Hematopoietic multipotent progenitor cell treated with erythropoietin and hydrocortisone succinate and interleukin-3 and kit ligand, for 8 days (in vitro differentiated cells): ENCODE measurements at regions not wholly inside any gene's neighbourhood (a gene's known extent, or its start where the extent isn't known, plus 50 kb on each side); places are given as distances from the start of the nearest gene placed in this dataset.

Experiments
- DNase-seq: peaks from one replicate; pipeline ENCODE4 v3.0.0-alpha.2; 2015

DNA sequence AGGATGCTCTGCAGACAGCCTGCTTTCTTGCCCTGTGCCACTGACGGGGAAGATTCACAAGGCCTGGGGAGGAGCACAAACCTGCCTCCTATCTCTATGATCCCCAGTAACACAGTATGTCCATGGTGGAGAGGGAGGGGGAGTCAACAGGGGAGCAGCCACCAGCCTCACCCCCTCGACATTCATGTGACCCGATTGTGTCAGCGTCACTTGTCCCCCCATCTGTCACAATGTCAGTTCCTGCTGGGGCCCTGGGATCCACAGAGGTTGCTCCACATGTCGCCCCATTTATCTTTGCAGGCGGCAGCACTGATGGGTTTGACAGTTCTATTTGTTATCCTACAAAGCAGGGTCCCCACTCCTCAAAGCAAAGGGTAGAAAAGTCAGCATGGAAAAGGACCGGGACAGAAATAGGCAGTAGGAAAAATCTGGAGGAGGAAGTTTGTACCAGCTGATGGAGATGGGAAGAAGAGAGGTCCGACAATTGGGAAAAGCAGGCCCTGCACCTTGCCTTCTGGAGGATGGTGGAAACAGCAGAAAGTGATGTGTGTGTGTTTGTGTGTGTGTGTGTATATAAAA lies 130.9 kb downstream of the SEC16B start:
- DNase-seq, result no peak

DNA sequence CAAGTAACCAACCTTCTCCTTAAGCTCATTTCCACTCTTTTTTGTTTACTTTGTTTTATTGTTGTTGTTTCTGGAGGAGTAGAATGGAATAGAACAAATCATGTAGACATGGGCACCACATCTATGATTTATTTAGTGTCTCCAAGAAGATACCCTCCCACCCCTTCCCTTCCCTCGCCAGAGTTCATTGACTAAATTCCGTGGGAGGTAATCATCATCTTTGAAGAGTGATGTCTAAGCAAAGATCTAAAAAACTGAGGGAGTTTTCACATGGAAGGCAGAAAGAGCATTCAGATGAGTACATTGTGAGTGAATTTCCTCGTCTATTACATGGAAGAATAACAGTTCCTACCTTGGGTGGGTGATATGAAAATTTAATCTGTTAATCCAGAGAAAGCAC lies 136.2 kb downstream of the SEC16B start:
- no peak for DNase-seq

DNA sequence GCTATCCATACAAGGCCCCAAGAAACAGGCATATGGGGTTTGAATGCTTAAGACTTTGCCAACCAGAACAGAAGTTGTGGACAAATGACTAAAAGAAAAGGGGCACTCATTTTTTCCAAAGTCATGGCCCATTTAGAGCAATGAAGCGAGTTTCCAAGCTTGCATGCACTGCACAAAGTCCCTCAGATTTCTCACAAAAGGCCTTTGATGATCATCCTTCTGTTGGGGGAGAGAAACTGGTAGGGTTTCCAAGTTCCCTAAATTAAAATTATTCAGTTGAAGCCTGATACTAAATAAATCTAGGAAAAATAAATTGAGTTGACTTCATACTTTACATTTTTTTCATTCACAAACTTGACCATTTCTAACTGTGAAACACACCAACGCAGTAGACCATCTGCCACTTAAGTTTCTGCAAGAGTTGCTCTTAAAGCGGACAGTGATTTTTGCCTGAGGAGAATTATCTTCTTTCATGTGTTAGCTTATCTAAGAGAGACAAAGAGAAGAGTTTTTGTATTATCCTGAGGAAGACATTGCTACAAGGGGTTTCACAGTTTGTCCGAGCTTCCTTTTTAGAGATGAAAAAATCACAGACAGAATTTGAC lies 139.2 kb downstream of the SEC16B start:
- DNase-seq, result no peak

DNA sequence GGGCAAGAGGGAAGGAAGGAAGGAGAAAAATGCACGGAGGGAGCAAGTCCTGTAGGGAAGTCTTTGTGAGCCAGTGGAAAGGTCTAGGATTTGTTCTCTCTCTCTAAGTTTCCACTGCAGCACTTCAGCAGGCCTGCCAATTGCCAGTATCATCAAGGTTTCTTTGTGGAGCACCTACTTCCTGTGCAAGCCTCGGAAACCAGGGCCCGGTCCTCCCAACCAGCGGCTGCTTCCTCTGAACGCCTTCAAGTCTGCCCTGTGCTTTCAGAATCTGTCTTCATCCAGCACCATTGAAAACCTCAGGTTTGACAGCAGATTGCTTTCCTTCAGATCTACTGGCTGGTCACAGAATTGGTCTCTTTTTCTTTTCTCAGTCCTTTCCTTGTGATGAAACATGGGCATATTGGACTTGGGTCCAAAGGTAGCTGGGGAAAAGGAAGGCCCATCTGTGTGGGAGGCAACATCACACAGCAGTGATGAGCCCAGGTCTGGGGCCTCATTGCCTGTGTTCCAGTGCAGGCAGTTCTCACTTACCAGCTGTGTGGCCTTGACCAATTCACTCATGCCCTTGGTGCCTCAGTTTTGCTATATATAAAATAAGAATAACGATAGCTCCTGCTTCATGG lies 144.5 kb downstream of the SEC16B start:
- DNase-seq, result no peak

DNA sequence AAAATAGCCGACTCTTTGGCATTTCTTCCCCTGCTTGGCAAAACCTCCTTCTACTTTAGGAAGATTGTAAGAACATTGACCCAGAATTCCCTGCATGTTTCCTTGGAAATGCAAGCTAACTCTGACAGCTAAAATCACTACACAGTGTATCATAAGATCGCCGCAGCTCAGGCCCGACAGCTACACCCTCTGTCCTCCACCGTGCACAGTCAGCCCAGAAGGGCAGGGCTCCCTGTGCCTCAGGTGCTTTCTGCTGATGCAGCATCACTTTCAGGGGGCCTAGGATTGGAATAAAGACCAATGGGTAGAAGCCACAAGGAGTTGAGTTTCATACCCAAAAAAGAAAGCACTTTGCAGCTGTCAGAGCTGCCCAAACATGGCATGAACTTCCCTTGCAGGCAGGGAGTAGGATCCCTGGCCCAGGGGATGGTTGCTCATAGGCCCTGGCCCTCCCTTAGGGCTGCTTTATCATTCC lies 145.3 kb downstream of the SEC16B start:
- DNase-seq, result no peak

DNA sequence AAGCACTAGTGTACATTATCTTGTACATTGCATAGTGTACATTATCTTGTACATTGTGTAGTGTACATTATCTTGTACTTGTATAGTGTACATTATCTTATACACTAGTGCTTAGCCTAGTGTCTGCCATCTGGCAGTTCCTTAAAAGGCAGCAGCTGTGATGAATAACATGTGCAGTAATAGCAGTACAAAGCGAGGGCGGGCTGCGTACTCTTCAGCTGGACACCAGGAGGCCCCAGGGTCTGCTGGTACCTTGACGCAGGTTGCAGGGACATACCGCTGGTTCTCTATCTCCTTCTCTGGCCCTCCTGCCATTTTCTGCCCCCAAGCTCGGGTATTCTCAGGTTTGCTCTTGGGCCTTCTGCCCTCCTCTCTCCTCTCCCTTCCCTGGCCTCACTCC lies 149.6 kb downstream of the SEC16B start:
- no peak for DNase-seq

DNA sequence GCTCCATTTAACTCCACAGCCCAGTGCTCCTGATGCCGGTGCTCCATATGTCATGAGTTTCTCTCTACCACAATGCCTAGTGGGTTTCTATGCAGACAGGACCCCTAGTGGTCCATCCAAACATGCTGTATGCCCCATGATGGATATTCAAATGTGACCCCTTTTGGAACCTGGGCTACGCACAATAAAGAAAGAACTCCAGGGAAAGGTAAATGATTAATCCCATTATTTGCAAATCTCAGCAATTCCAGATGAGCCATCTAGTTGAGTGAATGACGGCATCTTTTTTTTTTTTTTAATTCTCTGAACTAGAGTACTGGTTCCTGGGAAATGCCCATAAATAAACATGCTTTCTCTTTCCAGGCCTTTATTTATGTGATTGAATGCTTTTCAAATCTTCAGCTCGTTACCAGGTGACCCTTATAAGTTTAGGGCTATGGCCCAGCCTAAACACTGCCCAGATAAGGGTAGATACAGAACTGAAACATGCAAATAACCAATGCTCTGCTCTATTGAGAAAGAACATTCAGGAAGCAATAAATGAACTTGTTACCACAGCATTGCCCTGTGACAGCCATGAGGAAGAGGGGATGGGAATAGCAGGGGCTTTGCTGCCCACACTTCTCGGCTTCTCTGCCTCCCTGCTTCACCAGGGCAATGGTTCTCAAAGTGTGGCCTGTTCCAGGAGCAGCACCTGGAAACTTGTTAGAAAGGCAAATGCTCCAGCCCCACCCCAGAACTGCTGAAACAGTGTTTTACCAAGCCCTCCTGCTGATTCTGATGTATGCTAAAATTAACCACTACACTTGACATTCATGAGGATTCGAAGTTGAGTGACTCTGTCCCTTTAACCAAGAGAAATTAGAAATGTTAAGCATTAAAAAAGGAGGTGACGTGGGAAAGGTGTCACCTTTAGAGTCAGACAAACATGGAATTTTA lies 151.7 kb downstream of the SEC16B start:
- DNase-seq, result no peak

DNA sequence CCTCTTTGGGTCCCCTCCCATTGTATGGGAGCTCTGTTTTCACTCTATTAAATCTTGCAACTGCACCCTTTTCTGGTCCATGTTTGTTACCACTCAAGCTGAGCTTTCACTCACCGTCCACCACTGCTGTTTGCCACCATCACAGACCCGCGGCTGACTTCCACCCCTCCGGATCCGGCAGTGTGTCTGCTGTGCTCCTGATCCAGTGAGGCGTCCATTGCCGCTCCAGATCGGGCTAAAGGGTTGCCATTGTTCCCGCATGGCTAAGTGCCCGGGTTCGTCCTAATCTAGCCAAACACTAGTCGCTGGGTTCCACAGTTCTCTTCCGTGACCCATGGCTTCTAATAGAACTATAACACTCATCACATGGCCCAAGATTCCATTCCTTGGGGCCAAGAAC lies 157.2 kb downstream of the SEC16B start:
- DNase-seq, result no peak

- DNase-seq, result no peak
These were observed 157.7 kb downstream of the SEC16B start for GRCh38 chr1:177812144-177812543.

DNA sequence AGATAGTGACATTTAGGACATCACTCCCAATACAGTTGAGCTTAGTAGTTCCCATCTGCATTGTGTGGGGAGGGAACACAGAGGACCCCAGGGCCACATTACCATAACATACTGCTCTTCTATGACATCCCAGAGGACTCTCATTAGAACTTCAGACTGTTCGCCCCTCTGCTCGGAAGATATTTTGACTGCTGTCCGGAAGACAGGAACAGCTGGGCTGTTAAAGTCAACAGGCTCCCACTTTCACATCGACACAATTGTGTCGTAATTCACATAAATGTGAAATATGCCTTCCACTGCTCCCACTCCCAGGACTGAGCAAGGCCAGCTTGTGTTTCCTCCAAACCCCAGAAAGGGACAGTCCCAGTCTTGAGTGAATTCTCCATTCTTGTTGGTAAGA lies 158.4 kb downstream of the SEC16B start:
- no peak for DNase-seq

GRCh38 chr1:177809819-177810218 lies 160.0 kb downstream of the SEC16B start:
- no peak for DNase-seq

GRCh38 chr1:177802304-177802703 lies 167.6 kb downstream of the SEC16B start:
- DNase-seq, result no peak

GRCh38 chr1:177801790-177802189 lies 168.1 kb downstream of the SEC16B start:
- no peak for DNase-seq

DNA sequence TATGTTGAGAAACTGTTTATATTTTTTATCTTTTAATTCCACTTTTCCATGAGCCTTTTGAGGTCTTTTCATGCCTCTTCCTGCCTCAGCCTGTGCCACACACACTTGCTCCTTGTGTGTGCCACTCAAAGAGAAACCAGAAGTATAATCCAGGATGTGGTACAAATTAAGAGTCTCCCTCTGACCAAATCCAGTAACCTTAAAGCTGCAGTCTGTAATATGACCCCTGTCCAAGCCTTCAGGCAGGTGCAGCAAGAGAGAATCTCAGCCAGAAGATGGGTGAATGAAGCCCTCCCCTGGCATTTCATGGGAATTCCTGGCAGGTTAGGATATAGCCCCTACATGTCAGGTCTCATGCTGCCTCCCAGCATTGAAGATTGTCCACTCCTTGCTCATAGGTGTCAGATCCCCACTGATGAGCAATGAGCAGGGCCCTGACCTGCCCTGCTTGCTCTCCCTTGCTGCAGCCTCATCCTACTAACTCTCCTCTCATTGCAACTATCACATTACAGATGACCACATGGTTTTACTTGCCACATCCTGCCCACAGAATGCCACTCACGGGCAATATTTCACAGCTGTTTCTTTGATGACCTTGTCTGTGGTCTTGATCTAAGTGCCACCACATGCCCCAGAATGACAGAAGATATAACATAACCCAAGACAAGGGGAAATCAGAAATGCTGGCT lies 169.3 kb downstream of the SEC16B start:
- DNase-seq, result no peak

DNA sequence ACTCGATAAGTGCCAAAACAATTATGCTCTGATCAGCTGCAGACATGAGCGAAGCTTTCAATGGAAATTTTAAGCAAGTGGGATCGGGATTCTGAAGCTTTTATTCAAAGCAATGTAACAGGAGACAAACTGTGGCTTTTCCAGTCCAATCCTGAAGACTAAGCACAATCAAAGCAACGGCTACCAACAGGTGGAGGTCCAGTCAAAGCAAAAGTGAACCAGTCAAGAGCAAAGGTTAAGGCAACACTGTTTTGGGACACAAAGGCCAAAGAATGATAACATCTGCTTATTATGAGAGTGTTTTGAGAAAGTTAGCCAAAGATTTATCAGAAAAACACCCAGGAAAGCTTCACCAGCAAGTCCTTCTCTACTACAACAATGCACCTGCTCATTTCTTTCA lies 170.1 kb downstream of the SEC16B start:
- DNase-seq, result no peak

GRCh38 chr1:177798614-177799013 lies 171.2 kb downstream of the SEC16B start:
- DNase-seq, result no peak

DNA sequence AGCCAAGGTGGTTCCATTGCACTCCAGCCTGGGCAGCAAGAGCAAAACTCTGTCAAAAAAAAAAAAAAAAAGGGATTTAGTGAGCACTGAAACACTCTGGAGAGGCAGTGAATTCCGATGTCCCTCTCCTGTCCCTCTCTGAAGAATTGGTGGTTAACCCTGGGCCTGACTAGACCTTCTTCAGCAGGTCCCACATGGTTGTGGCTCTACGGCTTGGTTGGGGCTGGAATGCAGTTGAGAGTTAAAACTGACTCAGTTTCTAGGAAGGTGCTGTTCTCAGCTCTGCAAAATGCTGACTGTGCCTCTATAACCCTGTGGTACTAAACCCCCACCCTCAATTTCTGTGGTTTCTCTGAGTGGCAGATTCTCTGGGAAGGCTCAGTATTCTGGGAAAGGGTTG lies 173.3 kb downstream of the SEC16B start:
- no peak for DNase-seq

DNA sequence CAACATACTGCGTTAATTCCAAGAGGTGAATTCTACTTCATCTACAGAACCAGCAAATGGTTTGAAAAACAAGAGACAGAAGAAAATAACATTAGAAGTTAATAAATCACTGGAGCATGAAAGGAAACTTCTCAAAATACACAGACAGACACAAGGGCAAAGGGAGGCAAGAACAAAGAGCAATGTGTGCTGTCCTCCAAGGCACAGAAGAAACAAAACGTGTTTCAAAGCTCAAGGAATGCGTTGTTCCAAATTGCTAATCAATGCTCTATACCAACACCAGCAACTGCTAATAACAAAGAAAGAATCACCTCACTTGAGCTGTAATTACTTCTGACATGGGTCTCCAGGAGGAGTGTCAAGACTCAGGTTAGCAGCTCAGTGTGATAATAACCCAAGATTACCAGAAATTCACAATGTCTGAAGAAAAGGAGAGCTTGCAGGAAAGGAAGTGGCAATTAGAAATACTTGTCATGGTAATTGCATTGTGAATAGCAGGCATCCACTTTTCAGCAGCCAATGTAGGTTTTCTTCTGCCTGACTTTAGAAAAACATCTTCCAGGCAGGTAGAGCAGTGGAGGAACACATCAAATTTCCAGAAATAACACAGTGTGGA lies 175.4 kb downstream of the SEC16B start:
- DNase-seq, result no peak

DNA sequence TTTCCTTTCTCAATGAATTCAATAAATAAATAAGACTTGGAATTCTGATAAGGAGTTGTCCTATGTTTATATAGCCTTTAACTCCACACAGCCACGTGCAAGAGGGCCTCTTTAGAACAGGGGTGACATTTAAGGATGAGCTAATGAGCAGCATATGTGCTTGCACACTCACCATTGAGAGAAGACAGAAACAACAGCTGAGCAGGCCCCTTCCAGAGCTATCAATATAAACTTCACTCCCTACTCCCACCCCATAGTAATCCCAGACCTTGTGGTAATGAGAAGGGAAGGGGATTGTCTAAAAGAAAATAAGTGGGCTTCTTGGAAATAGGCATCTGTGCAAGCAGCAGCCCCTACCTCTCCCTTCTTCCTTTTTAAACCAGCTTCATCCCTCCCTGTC lies 176.0 kb downstream of the SEC16B start:
- no peak for DNase-seq

- no peak for DNase-seq
These were observed 179.3 kb downstream of the SEC16B start for GRCh38 chr1:177790566-177790965.

DNA sequence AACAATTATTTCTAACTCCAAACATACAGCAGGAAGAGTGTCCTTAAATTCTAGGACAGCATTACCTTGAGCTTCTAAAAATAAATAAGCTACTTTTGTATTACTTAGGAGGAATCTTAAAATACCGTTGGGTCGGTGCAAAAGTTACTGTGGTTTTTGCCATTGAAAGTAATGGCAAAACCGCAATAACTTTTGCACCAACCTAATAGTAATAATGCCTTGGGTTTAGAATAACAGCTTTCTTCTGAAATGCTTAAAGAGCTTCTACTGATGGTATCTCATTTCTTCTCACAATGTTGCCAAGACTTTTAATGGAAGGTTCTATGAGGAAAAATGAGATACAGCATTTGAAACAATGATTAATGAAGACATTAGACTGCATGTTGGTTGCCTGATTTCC lies 179.9 kb downstream of the SEC16B start:
- DNase-seq, result no peak

- no peak for DNase-seq
These were observed 183.6 kb downstream of the SEC16B start for GRCh38 chr1:177786176-177786745.
